Activated CD4-positive, CD25-positive, alpha-beta regulatory T cell treated with anti-CD3 and anti-CD28 coated beads, Interleukin-2, amount 50 U/mL, for 72 hours (primary cell): ENCODE measurements at regions not wholly inside any gene's neighbourhood (a gene's known extent, or its start where the extent isn't known, plus 50 kb on each side); places are given as distances from the start of the nearest gene placed in this dataset.

Experiments
- DNase-seq: peaks from one replicate; pipeline ENCODE4 v3.0.0; 2021

GRCh38 chr2:145652036-145652435 lies 1132.1 kb upstream of the ZEB2 start:
- DNase-seq: no peak

GRCh38 chr2:145650226-145650625 lies 1130.3 kb upstream of the ZEB2 start:
- no peak for DNase-seq

GRCh38 chr2:145649061-145649460 lies 1129.1 kb upstream of the ZEB2 start:
- DNase-seq: no peak

- DNase-seq: no peak
These were observed 1124.9 kb upstream of the ZEB2 start for GRCh38 chr2:145644820-145645302.

GRCh38 chr2:145638675-145639074 lies 1118.8 kb upstream of the ZEB2 start:
- DNase-seq: no peak

- DNase-seq: no peak
These were observed 1115.9 kb upstream of the ZEB2 start for GRCh38 chr2:145635706-145636427.

GRCh38 chr2:145631561-145631960 lies 1111.6 kb upstream of the ZEB2 start:
- no peak for DNase-seq

GRCh38 chr2:145626301-145626700 lies 1106.4 kb upstream of the ZEB2 start:
- no peak for DNase-seq

- no peak for DNase-seq
These were observed 1105.2 kb upstream of the ZEB2 start for GRCh38 chr2:145625111-145625510.

GRCh38 chr2:145623136-145623535 lies 1103.2 kb upstream of the ZEB2 start:
- no peak for DNase-seq

- no peak for DNase-seq
These were observed 1102.4 kb upstream of the ZEB2 start for GRCh38 chr2:145622285-145622684.

GRCh38 chr2:145617906-145618305 lies 1098.0 kb upstream of the ZEB2 start:
- no peak for DNase-seq

GRCh38 chr2:145617420-145617819 lies 1097.5 kb upstream of the ZEB2 start:
- DNase-seq: no peak

- DNase-seq: no peak
These were observed 1095.7 kb upstream of the ZEB2 start for GRCh38 chr2:145615626-145616025.

GRCh38 chr2:145609951-145610350 lies 1090.0 kb upstream of the ZEB2 start:
- no peak for DNase-seq

GRCh38 chr2:145601361-145601925 lies 1081.5 kb upstream of the ZEB2 start:
- DNase-seq: no peak

GRCh38 chr2:145600811-145601210 lies 1080.9 kb upstream of the ZEB2 start:
- no peak for DNase-seq

GRCh38 chr2:145599756-145600155 lies 1079.8 kb upstream of the ZEB2 start:
- DNase-seq: no peak

- no peak for DNase-seq
These were observed 1078.5 kb upstream of the ZEB2 start for GRCh38 chr2:145598434-145598833.

GRCh38 chr2:145597809-145598208 lies 1077.9 kb upstream of the ZEB2 start:
- no peak for DNase-seq

GRCh38 chr2:145597006-145597405 lies 1077.1 kb upstream of the ZEB2 start:
- DNase-seq: no peak

- no peak for DNase-seq
These were observed 1076.5 kb upstream of the ZEB2 start for GRCh38 chr2:145596416-145596815.

- DNase-seq: no peak
These were observed 1075.4 kb upstream of the ZEB2 start for GRCh38 chr2:145595296-145595695.

GRCh38 chr2:145593991-145594614 lies 1074.2 kb upstream of the ZEB2 start:
- DNase-seq: no peak
